ENCODE measurements at regions not wholly inside any gene's neighbourhood (a gene's known extent, or its start where the extent isn't known, plus 50 kb on each side); places are given as distances from the start of the nearest gene placed in this dataset.

DNA sequence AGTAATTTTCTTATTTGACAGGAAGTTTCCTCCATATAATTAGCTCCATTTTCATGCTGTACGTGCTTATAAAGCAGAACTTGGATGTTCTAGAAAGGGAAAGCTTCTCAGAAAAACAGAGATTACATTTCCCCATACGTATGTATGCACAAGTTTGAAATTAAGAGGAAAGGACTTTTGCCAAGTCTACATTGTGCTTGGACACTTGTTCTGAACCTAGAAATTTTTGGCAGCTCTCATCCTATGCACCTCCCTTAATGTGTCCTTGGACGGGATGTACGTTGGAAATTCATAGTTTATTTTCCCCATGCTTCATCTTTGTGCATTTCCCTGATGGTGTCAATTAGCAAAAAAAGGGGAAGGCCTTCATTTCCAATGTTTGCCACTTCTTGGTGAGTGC, 322.7 kb downstream of the BLID start:
- DNase-seq (ENCODE audit: low spot score) = no peak

DNA sequence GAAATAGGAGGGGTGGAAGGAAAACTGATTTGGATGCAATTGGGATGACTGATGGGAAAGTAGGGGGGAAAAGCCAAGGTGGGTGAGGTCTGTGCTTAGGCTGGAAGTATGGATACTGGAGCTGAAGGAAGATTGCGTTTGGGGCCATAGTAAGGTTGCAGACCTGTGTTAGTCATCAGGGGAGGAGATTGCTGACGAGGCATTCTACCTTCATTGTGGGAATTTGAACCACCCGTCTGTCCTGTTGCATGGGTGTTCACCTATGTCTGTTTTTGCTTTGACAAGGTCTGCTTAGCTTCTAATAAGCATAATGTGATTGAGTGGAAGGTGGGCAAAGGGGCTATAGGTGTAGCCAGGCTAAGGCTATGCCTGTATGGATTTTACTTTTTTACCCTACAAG, 323.8 kb downstream of the BLID start:
- no peak for DNase-seq (ENCODE audit: low spot score)

DNA sequence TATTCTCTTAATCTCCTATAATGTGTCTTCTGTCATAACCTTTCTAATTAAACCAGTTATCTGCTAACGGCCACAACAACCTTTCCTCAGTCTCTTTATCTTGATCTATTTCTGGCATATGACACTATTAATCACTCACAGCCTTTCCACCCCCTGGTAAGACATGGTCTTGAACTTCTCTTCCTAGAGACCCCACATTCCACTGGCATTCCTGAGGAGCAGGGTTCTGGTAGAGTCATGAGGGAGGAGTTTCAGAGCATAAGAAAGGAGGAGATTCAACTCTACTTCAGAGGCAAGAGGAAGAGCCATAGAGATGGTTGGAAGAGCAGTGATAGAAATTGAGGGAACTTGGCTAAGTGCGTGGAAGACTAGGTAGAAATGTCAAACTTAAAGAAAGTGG, 325.6 kb downstream of the BLID start:
- DNase-seq (ENCODE audit: low spot score) = no peak

DNA sequence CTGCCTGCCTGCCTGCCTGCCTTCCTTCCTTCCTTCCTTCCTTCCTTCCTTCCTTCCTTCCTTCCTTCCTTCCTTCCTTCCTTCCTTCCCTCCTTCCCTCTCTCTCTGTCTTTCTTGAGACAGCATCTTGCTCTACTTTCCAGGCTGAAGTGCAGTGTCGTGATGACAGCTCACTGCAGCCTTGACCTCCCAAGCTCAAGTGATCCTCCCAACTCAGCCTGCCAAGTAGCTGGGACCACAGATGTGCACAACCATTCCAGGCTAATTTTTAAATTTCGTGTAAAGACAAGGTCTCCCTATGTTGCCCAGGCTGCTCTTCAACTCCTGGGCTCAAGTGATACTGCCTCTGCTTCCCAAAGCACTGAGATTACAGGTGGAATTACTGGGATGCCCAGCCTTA, 328.2 kb upstream of the SORL1-AS1 start:
- DNase-seq (ENCODE audit: low spot score) = no peak

DNA sequence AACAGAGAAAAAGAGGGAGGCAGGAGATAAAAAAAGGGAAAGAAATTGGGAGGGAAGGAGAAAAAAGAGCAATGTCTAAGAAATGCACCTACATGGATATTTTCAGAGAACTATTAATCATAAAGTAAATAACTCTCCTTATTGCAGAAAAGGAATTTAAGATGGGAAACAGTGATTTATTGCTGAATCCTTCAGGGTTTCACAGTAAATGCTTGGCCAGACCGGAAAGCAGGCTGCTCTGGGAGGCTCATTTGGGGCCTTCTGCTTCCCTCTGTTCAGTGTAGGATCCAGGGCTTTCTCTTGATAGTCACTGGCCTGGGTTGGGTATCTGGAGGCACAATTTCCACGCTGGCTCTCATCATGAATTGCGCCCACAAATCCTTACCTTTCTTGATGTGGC, 324.3 kb upstream of the SORL1-AS1 start:
- DNase-seq (ENCODE audit: low spot score) = no peak

DNA sequence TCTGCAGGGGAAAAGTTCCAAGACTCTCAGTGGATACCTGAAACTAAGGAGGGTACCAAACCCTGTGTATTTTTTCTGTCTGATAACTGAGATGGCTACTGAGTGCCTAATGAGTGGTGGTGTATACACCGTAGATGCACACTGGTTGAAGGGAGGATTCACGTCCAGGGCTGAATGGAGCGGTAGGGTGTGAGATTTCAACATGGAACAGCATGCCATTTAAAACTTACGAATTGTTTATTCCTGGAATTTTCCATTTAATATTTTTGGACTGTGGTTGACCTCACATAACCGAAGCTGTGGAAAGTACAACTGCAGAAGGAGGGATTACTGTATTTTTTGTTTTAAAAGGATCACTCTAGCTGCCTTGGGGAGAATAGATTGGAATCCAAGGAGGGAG, 322.5 kb upstream of the SORL1-AS1 start:
- DNase-seq (ENCODE audit: low spot score) = no peak

DNA sequence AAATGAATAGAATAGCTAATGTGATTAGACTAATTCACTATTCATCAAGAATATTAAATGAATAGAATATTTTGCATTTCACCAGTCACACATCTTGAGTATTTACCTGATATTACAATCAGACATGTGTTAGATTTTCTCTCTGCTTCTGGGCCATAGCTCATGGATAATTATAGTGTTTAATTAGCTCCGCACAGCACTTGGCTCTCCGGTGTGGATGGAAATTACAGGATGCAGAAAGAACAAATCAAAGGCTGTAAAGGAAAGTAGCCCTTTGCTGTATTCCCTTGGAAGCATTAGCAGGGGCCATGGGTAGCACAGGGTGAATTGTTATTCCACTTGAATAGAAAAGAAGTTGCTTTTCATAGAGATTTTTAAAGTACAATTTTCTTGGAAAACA, 320.3 kb upstream of the SORL1-AS1 start:
- DNase-seq (ENCODE audit: low spot score) = no peak

DNA sequence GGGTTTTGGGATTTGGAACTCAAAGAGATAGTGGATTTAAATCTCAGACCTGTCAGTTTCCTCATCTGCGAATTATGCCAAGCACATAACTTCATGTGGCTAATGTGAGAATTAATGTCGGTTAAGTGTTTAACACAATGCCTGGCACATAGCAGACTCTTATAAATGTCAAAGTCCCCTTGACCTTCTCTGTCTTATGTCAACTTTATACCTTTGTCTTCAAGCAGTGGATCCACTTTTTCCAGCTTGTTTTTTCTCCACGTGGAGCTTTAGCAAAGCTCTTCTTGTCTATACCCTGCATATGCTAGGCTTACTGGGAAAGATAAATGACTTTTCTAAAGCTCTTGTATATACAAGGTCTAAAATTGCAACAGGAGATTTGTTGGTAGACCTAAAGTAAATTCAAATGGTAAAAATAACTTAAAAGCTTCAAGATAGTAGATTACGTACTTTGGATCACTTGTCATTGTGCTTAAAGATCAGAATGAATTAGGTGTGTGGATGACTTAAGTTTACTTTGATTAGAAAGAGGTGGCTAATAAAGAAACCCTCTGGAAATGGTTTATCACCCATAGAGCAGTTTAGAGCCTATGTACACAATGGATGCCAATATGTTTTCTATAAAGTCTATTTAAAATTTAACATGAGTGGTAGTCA, 318.3 kb upstream of the SORL1-AS1 start:
- DNase-seq (ENCODE audit: low spot score) = no peak

DNA sequence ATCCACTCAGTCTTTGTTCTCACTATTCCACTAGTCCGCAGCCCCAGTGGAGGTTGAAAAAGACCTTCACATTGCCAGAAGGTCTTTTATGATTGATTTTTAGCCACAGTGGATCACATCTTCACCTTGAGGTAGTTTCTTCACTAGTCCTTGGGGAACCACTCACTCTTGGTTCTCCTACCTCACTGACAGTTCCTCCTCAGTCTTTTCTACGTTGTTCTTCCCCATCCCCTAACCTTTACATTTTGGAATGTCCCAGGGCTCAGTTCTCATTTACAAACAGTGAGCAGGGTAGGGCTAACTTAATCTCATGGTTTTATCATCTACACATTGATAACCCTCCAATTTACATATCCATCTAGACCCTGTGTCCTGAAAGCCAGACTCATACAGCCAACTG, 316.4 kb upstream of the SORL1-AS1 start:
- DNase-seq (ENCODE audit: low spot score) = no peak

DNA sequence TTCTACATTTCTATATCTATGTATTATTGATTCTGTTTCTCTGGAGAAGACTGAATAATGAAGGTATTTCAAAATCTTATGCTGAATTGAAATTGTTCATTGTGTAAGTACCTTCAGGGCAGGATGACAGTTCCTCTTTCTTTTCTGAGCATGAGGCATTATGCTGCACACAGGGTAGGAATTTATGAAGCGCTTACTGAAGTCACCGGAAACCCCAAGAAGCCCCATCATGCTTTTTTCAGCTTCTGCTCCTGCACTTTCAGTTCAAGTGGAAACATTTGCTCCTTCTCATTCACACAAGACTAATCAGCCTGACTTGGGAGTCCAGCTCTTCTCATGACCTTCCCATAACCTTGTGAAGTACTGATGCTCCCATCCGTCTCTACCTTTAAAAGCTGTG, 314.7 kb upstream of the SORL1-AS1 start:
- no peak for DNase-seq (ENCODE audit: low spot score)

DNA sequence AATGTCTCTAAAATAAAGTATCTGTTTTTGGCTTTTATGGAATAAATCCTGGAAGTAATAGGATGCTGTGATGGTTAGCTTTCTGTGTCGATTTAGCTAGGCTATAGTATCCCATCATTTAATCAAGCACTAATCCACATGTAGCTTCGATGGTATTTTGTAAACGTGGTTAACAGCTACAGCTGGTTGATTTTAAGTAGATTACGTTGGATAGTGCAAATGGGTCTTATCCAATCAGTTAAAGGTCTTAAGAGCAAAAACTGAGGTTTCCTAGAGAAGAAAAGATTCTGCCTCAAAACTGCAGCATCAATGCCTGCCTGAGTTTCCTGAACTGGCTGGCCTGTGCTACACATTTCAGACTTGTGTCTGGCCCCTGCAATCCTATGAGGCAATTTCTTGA, 314.2 kb upstream of the SORL1-AS1 start:
- DNase-seq (ENCODE audit: low spot score) = no peak

DNA sequence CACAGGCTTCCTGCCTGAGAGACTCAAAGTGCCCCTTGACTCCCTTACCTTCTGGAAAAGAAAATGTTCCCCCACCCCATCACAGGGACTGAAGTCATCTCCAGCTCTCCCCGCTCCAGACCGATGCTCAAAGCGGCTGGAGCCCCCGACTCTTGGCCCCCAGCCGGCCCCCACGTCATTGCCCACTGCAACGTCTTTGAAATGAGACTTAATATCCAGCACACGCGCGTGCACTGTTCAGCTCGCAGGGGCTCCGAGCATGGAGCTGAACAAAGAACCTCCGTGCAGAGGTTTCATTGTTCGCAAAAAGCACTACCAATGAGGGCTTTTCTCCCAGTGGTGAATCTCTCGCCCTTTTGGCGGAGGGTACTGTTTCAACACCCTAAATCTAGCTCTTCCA, 313.4 kb upstream of the SORL1-AS1 start:
- DNase-seq (ENCODE audit: low spot score) = no peak

DNA sequence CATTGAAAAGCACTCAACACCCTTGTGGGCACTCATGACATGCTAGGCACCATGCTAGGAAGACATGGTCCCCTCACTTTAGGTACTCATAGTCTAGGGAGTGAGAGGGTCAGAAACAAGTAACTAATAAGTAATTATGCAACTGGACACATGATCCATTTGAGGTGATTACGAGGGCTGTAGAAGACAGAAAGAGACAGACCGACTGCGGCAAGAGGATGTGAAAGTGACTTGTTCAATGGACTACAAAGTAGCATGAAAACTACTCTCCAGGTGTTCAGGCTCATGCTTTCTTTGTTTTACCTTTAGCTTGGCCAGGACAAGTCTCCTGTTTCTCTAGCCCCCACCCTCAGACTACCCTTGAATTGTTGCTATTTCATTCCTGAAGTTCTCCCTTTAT, 310.8 kb upstream of the SORL1-AS1 start:
- no peak for DNase-seq (ENCODE audit: low spot score)

DNA sequence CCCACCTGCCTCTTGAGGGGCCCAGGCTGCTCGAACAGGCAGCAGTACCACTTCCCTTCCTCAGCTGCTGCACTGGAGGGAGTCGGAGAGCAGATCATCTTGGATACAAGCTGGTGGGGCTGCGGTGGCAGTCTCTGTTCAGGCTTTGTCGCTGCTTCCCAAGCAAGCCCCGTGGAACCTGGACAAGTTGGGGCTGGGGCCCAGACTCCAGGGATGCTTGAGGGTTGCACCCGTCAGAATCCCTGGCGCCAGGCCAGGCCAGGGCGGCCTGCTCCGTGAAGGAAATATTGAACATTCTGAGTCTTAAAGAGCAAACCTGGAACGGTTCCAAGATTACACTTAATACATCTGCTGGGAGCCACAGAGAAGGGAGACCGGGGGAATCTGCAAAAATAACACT, 310.1 kb upstream of the SORL1-AS1 start:
- DNase-seq (ENCODE audit: low spot score) = peak; percentile 51

DNA sequence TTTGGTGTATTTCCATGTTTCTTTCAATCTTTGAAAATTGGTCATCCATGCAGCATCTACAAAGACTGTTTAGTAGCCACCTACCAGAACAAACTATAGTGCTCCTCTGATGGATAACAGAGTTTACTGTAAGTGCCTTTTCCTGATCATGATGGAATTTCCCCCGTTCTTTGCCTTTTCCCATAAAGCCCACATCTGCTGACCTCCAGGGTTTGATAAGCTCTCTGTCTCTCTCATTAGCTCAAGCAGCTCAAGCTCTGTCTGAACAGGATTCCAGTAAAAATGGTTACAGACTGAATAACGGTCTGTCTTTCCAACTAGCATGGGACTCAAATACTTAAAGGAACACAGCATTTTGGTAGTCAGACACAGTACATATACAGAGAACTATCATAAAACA, 308.4 kb upstream of the SORL1-AS1 start:
- no peak for DNase-seq (ENCODE audit: low spot score)

DNA sequence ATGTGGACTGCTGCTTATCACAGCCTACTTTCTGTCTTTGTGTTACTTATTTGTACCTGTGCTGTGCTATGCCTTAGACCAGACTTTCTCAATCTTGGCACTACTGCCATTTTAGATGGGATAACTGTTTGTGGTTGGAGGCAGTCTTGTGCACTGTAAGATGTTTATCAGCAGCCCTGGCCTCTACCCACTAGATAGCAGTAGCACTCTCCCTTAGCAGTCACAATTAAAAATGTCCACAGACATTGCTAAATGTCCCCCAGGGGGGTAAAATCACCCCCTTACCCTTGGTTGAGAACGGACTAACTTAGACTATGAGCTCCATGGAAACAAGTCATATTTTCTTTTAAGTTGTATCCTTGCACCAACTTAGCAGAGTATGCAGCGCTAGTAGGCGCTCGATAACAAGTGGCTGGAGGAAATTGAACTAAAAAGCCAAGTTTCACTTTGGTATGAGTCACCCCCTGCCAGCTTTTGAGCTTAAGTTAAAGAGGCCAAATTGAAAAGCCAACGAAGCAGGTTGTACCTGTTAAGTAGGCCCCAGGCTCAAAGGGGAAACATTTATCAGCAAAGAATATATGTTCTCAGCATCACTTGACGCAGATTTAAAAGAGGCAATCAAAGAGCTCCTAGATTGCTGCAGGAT, 304.8 kb upstream of the SORL1-AS1 start:
- no peak for DNase-seq (ENCODE audit: low spot score)

DNA sequence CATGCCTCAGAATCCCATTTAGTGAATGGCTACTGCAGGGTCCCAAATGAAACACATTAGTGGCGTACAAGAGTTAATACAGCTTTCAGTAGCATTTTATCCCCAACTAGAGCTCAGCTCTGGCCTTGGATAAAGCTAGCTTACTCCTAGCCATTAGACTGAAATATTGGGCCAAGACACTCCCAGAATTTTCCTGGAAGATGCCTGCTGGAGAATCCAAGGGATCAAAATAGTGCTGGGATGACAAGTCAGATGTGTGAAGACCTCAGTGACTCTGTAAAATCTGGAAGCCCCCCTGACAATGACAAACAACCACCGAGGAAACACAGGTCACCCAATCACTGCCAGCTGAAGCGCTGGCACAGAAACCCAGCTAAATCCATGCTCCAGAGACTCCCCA, 303.1 kb upstream of the SORL1-AS1 start:
- no peak for DNase-seq (ENCODE audit: low spot score)

DNA sequence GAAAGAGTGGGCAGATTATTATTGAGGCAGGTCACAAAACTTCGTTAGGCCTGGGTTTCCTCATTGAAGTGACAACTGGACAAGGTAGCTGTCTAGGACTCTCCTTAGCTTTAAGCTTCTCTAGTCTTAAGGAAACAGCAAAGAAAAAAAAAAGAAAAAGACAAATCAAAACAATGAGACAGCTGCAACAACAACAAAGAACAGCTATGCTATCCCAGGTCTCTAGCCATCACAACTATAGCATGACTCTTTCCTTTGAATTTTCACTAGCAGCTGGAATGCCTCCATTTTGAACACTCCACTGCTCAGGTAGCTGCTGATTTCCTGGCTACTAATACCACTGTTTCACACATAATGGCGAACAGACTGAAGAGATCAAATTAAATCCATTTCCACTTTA, 302.4 kb upstream of the SORL1-AS1 start:
- no peak for DNase-seq (ENCODE audit: low spot score)

DNA sequence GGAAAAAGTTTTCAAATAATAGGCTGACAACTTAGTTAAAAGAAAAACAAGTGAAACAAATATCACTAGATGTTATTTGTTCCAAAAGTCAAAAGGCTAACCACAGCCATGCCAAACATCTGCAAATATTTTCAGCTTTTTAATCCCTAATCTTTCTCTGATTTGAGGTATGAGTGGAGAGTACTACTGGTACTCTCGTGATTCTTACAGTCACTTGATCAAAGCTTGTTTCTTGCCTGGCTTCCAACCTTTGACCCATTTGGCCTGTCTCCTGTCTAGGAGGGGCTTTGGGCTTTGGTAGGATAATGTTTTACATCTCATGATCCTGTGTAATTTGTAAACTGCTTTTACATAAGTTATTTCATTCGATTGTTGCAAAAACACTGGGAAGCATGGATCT, 301.8 kb upstream of the SORL1-AS1 start:
- no peak for DNase-seq (ENCODE audit: low spot score)

DNA sequence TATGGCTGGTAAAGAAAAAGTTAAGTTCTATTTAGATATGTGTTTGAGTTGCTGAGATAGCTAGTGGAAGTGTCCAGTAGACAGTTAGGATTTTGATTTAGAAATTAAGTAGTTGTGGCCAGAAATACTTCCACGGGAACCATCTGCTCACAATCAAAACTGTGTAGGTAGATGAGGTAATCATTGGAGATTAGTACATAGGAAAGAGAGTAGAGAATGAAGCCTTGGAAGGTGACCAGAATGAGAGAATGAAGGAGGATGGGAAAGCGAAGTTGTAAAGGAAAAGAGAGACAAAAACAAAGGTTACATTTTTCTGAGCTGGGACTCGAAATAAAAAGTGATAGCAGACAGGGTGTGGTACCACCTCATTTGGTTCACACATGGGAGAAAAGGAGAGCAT, 296.9 kb upstream of the SORL1-AS1 start:
- no peak for DNase-seq (ENCODE audit: low spot score)

DNA sequence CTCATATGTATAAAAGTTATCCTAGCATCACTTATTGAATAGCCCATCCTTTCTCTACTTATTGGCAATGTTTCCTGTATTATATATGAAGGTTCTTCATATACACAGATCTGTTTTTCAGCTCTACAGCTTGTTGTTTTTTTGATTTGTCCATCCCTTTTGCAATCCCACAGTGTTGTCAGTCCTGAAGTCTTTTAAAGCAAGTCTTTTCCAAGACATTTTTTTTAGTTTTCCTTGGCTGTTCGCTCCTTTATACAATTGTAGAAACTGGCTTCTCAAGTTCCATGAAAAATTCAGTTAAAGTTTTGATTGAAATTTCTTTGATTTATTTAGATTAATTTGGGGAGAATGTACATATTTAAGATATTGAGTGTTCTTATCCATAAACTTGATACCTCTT, 295.3 kb upstream of the SORL1-AS1 start:
- no peak for DNase-seq (ENCODE audit: low spot score)

DNA sequence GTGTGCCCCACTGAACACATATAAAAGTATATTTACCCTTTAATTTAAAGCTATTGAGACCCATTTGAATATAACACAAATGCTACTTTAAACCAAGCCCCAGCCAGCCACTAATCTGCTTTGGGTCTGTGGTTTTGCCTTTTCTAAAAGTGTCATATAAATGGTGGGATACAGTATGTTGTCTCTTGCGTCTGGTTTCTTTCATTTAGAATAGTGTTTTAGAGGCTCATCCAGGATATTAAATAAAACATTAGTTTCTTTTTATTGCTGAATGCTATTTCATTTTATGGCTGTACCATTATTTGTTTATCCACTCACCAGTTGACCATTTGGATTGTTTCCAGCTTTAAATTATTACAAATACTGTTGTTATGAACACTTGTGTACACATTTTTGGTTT, 290.5 kb upstream of the SORL1-AS1 start:
- no peak for DNase-seq (ENCODE audit: low spot score)

DNA sequence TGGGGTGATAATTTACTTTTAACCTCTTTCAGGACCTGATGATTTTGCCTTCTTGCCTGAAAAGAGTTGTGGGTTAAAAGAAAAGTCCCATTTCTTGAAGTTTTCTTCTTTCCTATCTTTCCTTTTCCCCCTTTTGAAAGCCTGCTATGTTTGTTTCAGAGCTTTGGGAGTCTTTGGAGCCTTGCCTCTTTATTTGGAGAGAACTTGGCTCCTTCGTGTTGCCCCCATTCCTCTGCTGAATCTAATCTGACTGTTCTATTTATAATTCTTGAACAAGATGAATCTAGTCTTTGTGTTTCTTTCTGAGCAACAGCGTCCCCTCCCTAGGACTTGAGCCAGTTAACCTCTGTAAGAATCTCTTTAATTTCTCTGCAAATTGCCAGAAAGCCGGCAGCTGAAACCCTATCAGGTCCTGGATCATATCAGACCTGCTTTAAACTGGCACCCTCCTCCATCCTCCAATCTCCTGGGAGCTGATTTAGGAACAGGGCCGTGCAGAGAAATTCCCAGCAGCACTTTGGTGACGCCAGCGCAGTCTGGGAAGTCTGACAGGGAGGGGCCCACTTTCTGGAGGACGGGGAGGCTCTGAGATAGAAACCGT, 289.1 kb upstream of the SORL1-AS1 start:
- no peak for DNase-seq (ENCODE audit: low spot score)

DNA sequence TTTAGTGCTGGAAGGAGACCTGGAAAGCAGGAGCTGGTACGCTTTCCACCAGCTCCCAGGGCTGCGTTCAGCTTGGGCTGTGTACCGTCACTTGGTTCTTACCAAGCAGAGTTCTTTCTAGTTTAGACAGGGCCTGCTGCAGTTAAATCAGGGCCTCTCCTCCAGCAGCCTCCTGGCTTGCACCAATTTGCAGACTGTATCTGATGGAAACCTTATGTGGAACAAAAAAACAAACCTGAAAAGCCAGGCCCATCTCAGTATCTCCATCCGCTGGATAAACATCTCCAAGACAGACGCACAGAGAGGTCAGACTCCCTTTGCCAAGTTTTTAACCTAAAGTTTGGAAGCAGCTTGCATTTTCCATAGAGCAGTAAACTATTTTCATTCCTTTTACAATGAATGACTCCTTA, 288.6 kb upstream of the SORL1-AS1 start:
- no peak for DNase-seq (ENCODE audit: low spot score)

All from ecto neural progenitor cell (in vitro differentiated cells).